ENCODE measurements at regions not wholly inside any gene's neighbourhood (a gene's known extent, or its start where the extent isn't known, plus 50 kb on each side); places are given as distances from the start of the nearest gene placed in this dataset.

DNA sequence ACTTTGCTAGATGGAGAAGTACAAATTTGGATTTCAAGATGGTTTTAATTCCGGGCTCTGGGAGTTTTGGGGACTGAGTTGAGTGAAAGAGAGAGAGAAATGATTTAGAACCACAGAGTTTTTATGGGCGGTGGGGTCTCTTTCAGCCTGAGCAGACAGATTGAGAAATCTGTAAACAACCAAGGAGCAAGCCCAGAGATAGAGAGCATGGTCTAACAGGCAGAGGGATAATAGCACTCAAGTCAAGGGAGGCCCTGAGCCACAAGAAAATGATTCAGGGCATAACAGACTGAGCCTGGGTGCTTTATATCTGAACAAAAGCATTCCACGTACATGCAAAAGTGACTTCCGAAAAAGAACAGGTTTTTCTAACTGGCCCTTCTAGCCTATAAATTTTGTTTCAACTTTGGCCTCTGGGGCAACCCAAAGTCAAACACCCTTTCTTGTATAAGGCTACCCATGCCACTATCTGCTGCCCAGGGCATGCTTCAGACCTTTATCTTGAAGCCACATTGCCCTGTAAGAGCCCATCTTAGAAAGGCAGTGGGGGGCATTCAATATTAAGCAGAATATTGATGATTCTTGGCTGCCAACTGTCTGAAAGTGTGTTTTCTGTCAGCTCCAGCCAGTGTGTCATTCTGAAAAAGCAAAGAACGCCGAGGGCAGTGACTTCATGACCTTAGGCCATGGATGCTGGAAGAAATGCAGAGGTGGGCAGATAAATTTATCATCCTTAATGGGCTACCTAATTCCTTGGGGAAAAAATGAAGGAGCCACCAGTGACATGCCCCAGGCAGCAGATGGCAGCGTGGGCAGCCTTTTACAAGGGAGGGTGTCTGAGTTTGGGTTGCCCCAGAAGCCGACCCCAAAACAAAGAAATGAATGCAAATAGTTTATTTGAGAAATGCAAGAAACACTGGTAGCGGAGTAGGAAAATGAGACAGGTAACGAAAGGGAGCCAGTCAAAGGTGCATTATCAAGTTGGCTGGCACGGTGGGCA, 637.6 kb downstream of the MID1IP1 start:
- Histone ChIP-seq H3K36me3 (ENCODE audit: control insufficient read depth in 1 of 2, insufficient read depth in 2 of 2, low read length in 2 of 2) (no peaks in the 10 kb centered on the region), H3K4me2 (ENCODE audit: low read length) (no peak overlapping the region), H3K27ac (ENCODE audit: low read depth, low read length) (no peak overlapping the region), H3K27me3 (ENCODE audit: insufficient read depth, low read length) (no peaks in the 10 kb centered on the region), H3K9ac (ENCODE audit: low read length) (no peak overlapping the region), H3K9me2 (ENCODE audit: insufficient read depth) (no peaks in the 10 kb centered on the region), H4K20me1 (ENCODE audit: insufficient read depth) (no peaks in the 10 kb centered on the region), H3K79me2 (ENCODE audit: insufficient read depth, low read length) (no peaks in the 10 kb centered on the region), H2AFZ (ENCODE audit: low read depth, low read length, poor library complexity, severe bottlenecking) (no peak overlapping the region), H3K9me3 (ENCODE audit: control insufficient read depth in 1 of 2, insufficient read depth in 1 of 2, low read depth in 1 of 2, low read length in 2 of 2) (no peaks in the 10 kb centered on the region), H3K4me1 (ENCODE audit: control insufficient read depth in 1 of 2, insufficient read depth in 2 of 2, low read length in 2 of 2) (no peaks in the 10 kb centered on the region), H3K4me3 (replicated peaks in 1 of 2; ENCODE audit: low read depth in 1 of 2, low read length in 2 of 2) (no peak overlapping the region)
- ATAC-seq, result no peak
- BruUV-seq (replicated peaks), result no TSS peak
- RAD21 ChIA-PET (ENCODE audit: low non-redundant PET in 1 of 2, low total read pairs in 2 of 2, uncharacterized antibody in 2 of 2, unreplicated experiment in 2 of 2), result no interaction called here
- intact Hi-C loops (cut with micrococcal nuclease), result no loop called here
- DNase-seq (ENCODE audit: low read depth, low spot score), result no peak
- POLR2A ChIA-PET, result no interaction called here
- CTCF ChIA-PET, result no interaction called here
- TF ChIP-seq RAD21 (IDR thresholded peaks at IDR 0.05; ENCODE audit: low read depth) (no peak), ZNF274 (IDR thresholded peaks at IDR 0.05; ENCODE audit: low read depth, low read length) (no peak), SP1 (IDR thresholded peaks at IDR 0.05; ENCODE audit: low read depth) (no peak), CBX3 (IDR thresholded peaks at IDR 0.05; ENCODE audit: low read depth) (no peak), POLR2AphosphoS5 (IDR thresholded peaks at IDR 0.05; ENCODE audit: low read depth, low read length) (no peak), EZH2 (IDR thresholded peaks at IDR 0.05) (no peak), SRF (IDR thresholded peaks at IDR 0.05; ENCODE audit: low read depth) (no peak), EZH2phosphoT487 (IDR thresholded peaks at IDR 0.05; ENCODE audit: borderline replicate concordance) (no peak), ELF1 (IDR thresholded peaks at IDR 0.05; ENCODE audit: borderline replicate concordance, low read depth) (no peak), ZFX (IDR thresholded peaks at IDR 0.05) (no peak), JUND (IDR thresholded peaks at IDR 0.05) (no peak)
- TF ChIP-seq, protein P1, sequence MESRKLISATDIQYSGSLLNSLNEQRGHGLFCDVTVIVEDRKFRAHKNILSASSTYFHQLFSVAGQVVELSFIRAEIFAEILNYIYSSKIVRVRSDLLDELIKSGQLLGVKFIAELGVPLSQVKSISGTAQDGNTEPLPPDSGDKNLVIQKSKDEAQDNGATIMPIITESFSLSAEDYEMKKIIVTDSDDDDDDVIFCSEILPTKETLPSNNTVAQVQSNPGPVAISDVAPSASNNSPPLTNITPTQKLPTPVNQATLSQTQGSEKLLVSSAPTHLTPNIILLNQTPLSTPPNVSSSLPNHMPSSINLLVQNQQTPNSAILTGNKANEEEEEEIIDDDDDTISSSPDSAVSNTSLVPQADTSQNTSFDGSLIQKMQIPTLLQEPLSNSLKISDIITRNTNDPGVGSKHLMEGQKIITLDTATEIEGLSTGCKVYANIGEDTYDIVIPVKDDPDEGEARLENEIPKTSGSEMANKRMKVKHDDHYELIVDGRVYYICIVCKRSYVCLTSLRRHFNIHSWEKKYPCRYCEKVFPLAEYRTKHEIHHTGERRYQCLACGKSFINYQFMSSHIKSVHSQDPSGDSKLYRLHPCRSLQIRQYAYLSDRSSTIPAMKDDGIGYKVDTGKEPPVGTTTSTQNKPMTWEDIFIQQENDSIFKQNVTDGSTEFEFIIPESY (IDR thresholded peaks at IDR 0.05; ENCODE audit: extremely low read depth, insufficient replicate concordance, low read length), result no peak

All from HCT116 (cell line).